ENCODE measurements at regions not wholly inside any gene's neighbourhood (a gene's known extent, or its start where the extent isn't known, plus 50 kb on each side); places are given as distances from the start of the nearest gene placed in this dataset.

GRCh38 chr2:53253244-53253643 is 514.4 kb upstream of the CHAC2 start:
- no peak for TF ChIP-seq CTCF (conservative IDR thresholded peaks at IDR 0.05; ENCODE audit: low read depth in 2 of 2)
- no peak for TF ChIP-seq CREB1 (CRISPR knock-in tag; IDR thresholded peaks at IDR 0.05; ENCODE audit: low read depth)
- TF ChIP-seq POLR2AphosphoS5 (IDR thresholded peaks at IDR 0.05; ENCODE audit: low read depth) = no peak
- TF ChIP-seq JUNB (IDR thresholded peaks at IDR 0.05; ENCODE audit: unreplicated experiment) = no peak
- TF ChIP-seq EZH2phosphoT487 (IDR thresholded peaks at IDR 0.05; ENCODE audit: unreplicated experiment) = no peak
- no peak for TF ChIP-seq ZNF114 (CRISPR knock-in tag; IDR thresholded peaks at IDR 0.05)
- no peak for TF ChIP-seq EZH2 (IDR thresholded peaks at IDR 0.05; ENCODE audit: low read depth, unreplicated experiment)

Measured in GM23338 (cell line).